ENCODE measurements at regions not wholly inside any gene's neighbourhood (a gene's known extent, or its start where the extent isn't known, plus 50 kb on each side); places are given as distances from the start of the nearest gene placed in this dataset.
"Not testable (repeated sequence)": the region's sequence is repeated elsewhere in the genome, so short reads cannot be mapped to it uniquely, and the experiment has no call there.

GRCh38 chr6:109879521-109879920 is 98.6 kb upstream of the GPR6 start:
- ChIA-PET POLR2A (no interaction called here), CTCF (interaction anchor here (1.0 kb wide), 1 partner anchor 165 kb away, joined by 3 read pairs; no protein-coding TSS in a partner anchor)
- no peak for DNase-seq (ENCODE audit: low read depth in 1 of 2, low spot score in 1 of 2)
- no peak overlapping the region for H3K27ac ChIP-seq
- WGBS (ENCODE audit: missing lambda C conversion rate) = 60% methylated on average over 14 of the region's 15 CpGs
- no peak for ATAC-seq
- no peak for TF ChIP-seq MAZ (IDR thresholded peaks at IDR 0.05; ENCODE audit: borderline replicate concordance, low read depth, low read length)
- TF ChIP-seq FOSB (CRISPR knock-in tag; IDR thresholded peaks at IDR 0.05) = no peak
- TF ChIP-seq JUNB (IDR thresholded peaks at IDR 0.05) = no peak
- TF ChIP-seq MAX (IDR thresholded peaks at IDR 0.05) = no peak
- no peak for TF ChIP-seq USF2 (IDR thresholded peaks at IDR 0.05)
- no peak for TF ChIP-seq EHMT2 (IDR thresholded peaks at IDR 0.05; ENCODE audit: low read depth)
- no peak for TF ChIP-seq RCOR1 (IDR thresholded peaks at IDR 0.05; ENCODE audit: low read depth, low read length)
- no peak for TF ChIP-seq CHD2 (IDR thresholded peaks at IDR 0.05; ENCODE audit: low read length, partially characterized antibody)
- TF ChIP-seq NR3C1 (IDR thresholded peaks at IDR 0.05) = no peak
- no peak for TF ChIP-seq SREBF2 (IDR thresholded peaks at IDR 0.05)
- TF ChIP-seq TP53 (CRISPR knock-in tag; IDR thresholded peaks at IDR 0.05) = no peak
- no peak for TF ChIP-seq HOXB13 (CRISPR knock-in tag; IDR thresholded peaks at IDR 0.05; ENCODE audit: low read depth)
- TF ChIP-seq CTCF (IDR thresholded peaks at IDR 0.05) = no peak
- TF ChIP-seq BHLHE40 (IDR thresholded peaks at IDR 0.05; ENCODE audit: low read depth, low read length) = no peak
- TF ChIP-seq ZC3H11A (IDR thresholded peaks at IDR 0.05) = no peak
- TF ChIP-seq ATOH8 (CRISPR knock-in tag; IDR thresholded peaks at IDR 0.05; ENCODE audit: low read depth) = no peak
- TF ChIP-seq ZNF302 (CRISPR knock-in tag; IDR thresholded peaks at IDR 0.05) = no peak
- H3K4me2 ChIP-seq = no peak overlapping the region
- no peak for FAIRE-seq
- no peaks in the 10 kb centered on the region for H3K4me1 ChIP-seq
- no peak overlapping the region for H3K4me3 ChIP-seq
- H3K9me3 ChIP-seq = no peaks in the 10 kb centered on the region

- FAIRE-seq; H3K4me2 ChIP-seq; H3K9me3 ChIP-seq; H3K4me3 ChIP-seq; H3K4me1 ChIP-seq; ATAC-seq; POLR2A ChIA-PET; DNase-seq (ENCODE audit: low read depth in 1 of 2, low spot score in 1 of 2); H3K27ac ChIP-seq; CTCF ChIA-PET: not testable (repeated sequence)
- WGBS (ENCODE audit: missing lambda C conversion rate) = 50% methylated on average over 2 of the region's 19 CpGs
Measured at GRCh38 chr6:109881069-109881468, 97.0 kb upstream of the GPR6 start.

DNA sequence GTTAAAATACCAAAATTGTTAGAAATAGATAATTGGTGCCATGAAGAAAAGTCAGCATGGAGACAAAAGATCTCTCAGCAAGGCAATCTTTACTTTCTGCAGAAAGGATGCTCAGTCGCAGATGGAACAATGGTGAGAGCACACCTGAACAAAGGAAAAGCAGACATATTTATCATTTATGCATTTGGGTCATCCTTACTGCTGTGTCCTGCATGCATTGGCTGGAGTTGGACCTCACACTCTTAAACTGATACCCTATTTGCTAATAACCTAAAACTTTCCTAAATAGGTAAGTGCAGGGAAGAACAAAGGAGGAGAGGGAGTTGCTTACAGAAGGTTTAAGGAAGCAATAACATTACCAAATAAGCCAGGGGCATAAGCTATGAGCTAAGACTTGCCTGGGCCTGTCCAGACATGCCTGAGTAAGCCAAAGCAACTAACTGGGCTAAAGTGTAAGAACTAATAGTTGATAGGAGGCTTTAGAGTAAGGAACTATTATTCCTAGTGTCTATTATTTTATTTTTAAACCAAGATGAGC is 96.1 kb upstream of the GPR6 start:
- POLR2A ChIA-PET; ATAC-seq; H3K27ac ChIP-seq; DNase-seq (ENCODE audit: low read depth in 1 of 2, low spot score in 1 of 2); H3K4me1 ChIP-seq; H3K4me2 ChIP-seq; FAIRE-seq; H3K9me3 ChIP-seq; H3K4me3 ChIP-seq; CTCF ChIA-PET: not testable (repeated sequence)
- WGBS (ENCODE audit: missing lambda C conversion rate) = 75% methylated on average over 1 of the region's 1 CpG

DNA sequence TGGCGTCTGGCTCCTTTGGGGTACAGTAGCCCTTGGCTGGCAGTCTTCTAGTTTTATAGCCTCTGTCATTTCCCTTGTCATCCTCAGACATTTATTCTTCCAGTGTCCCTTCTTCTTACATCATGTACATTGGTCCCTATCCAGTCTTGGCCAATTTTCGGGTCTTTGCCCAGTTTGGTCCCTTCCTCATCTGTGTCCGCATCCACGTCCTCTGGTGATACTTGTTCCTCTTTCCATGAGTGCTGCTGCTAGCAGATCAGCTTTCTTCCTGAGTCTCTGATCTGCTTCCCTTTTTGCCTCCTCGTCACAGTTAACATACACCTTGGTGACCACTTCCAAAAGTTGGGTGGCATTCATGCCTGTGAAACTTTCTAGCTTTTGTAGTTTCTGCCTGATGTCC is 86.2 kb upstream of the GPR6 start:
- DNase-seq (ENCODE audit: low read depth in 1 of 2, low spot score in 1 of 2) (no peak), ATAC-seq (no peak), FAIRE-seq (no peak)
- ChIA-PET POLR2A (no interaction called here), CTCF (interaction anchor here (1.4 to 1.7 kb wide), 2 partner anchors 17 to 148 kb away, joined by 3 to 4 read pairs; no protein-coding TSS in a partner anchor)
- H3K4me3 ChIP-seq = no peak overlapping the region
- TF ChIP-seq HOXB13 (CRISPR knock-in tag; IDR thresholded peaks at IDR 0.05; ENCODE audit: low read depth) (no peak), CBX8 (IDR thresholded peaks at IDR 0.05) (no peak), RNF2 (IDR thresholded peaks at IDR 0.05; ENCODE audit: borderline replicate concordance, low read depth) (no peak), CHD2 (IDR thresholded peaks at IDR 0.05; ENCODE audit: low read length, partially characterized antibody) (no peak), ZSCAN20 (CRISPR knock-in tag; IDR thresholded peaks at IDR 0.05) (no peak), ATOH8 (CRISPR knock-in tag; IDR thresholded peaks at IDR 0.05; ENCODE audit: low read depth) (no peak)
- 37% methylated on average over 5 of the region's 5 CpGs for WGBS (ENCODE audit: missing lambda C conversion rate)
- H3K9me3 ChIP-seq = no peaks in the 10 kb centered on the region
- no peak overlapping the region for H3K27ac ChIP-seq
- no peak overlapping the region for H3K4me2 ChIP-seq
- no peaks in the 10 kb centered on the region for H3K4me1 ChIP-seq
